ENCODE measurements at regions not wholly inside any gene's neighbourhood (a gene's known extent, or its start where the extent isn't known, plus 50 kb on each side); places are given as distances from the start of the nearest gene placed in this dataset.

DNA sequence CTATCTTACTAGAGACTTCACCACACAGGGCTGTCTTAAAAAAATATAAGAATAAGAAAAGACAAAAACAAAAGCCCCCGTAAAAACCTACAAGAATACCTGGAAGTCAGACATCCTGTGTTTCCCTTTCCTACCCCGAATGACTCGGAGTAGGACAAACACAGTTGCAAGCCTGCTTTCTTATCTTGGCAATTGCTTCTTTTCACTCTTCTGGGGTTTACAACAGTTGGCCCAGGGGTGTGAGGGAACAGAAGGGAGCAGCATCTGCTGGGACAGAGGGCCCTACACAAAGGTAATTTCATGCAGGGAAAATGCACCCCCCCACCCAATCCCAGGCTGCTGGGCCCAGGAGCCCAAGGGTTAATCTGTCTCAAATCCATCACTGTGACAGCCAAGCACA is 220.6 kb downstream of the ARHGAP12 start:
- H3K9me1 ChIP-seq (ENCODE audit: control insufficient read depth, extremely low read depth, insufficient read depth, low read length): no peaks in the 10 kb centered on the region
- no peak overlapping the region for H3K27ac ChIP-seq (ENCODE audit: control insufficient read depth, insufficient read depth, low read length)
- no peak for DNase-seq (ENCODE audit: low read depth, low spot score)
- H3K9ac ChIP-seq (ENCODE audit: control insufficient read depth, extremely low read depth, insufficient read depth, low read length): no peak overlapping the region
- peaks cover 4% of the 10 kb centered on the region for H3K4me1 ChIP-seq (ENCODE audit: control insufficient read depth, extremely low read depth, insufficient read depth, low read length)
- H3K36me3 ChIP-seq (ENCODE audit: control insufficient read depth in 2 of 2, extremely low read depth in 1 of 2, insufficient read depth in 2 of 2, low read length in 2 of 2): no peaks in the 10 kb centered on the region
- dilution Hi-C loops (cut with MboI; ENCODE audit: extremely low pct_ligation_motif_present, low sequenced_read_pairs): no loop called here
- no peaks in the 10 kb centered on the region for H4K20me1 ChIP-seq (ENCODE audit: control insufficient read depth, extremely low read depth, insufficient read depth, low read length)
- H3K27me3 ChIP-seq (ENCODE audit: control insufficient read depth, extremely low read depth, insufficient read depth, low read length): no peaks in the 10 kb centered on the region
- no peak for FAIRE-seq
- no peak overlapping the region for H3K4me2 ChIP-seq (ENCODE audit: control insufficient read depth, extremely low read depth, insufficient read depth, low read depth, low read length)
- H2AFZ ChIP-seq (ENCODE audit: control insufficient read depth, low read length): no peak overlapping the region
- TF ChIP-seq, protein P1, sequence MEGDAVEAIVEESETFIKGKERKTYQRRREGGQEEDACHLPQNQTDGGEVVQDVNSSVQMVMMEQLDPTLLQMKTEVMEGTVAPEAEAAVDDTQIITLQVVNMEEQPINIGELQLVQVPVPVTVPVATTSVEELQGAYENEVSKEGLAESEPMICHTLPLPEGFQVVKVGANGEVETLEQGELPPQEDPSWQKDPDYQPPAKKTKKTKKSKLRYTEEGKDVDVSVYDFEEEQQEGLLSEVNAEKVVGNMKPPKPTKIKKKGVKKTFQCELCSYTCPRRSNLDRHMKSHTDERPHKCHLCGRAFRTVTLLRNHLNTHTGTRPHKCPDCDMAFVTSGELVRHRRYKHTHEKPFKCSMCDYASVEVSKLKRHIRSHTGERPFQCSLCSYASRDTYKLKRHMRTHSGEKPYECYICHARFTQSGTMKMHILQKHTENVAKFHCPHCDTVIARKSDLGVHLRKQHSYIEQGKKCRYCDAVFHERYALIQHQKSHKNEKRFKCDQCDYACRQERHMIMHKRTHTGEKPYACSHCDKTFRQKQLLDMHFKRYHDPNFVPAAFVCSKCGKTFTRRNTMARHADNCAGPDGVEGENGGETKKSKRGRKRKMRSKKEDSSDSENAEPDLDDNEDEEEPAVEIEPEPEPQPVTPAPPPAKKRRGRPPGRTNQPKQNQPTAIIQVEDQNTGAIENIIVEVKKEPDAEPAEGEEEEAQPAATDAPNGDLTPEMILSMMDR (optimal IDR thresholded peaks at IDR 0.05 in 1 of 3, IDR thresholded peaks at IDR 0.05 in 1 of 3, conservative IDR thresholded peaks at IDR 0.05 in 1 of 3; ENCODE audit: extremely low read depth in 1 of 3, insufficient read depth in 2 of 3, low read length in 3 of 3): no peak
- no peak for TF ChIP-seq EZH2 (IDR thresholded peaks at IDR 0.05; ENCODE audit: low read length)
- H3K9me3 ChIP-seq (ENCODE audit: control insufficient read depth, low read depth, low read length): peaks cover 3% of the 10 kb centered on the region
- H3K79me2 ChIP-seq (ENCODE audit: control insufficient read depth, insufficient read depth, low read length): no peaks in the 10 kb centered on the region
- no peak overlapping the region for H3K4me3 ChIP-seq (ENCODE audit: control insufficient read depth in 2 of 3, extremely low read depth in 1 of 3, insufficient read depth in 2 of 3, low read depth in 1 of 3, low read length in 3 of 3)

DNA sequence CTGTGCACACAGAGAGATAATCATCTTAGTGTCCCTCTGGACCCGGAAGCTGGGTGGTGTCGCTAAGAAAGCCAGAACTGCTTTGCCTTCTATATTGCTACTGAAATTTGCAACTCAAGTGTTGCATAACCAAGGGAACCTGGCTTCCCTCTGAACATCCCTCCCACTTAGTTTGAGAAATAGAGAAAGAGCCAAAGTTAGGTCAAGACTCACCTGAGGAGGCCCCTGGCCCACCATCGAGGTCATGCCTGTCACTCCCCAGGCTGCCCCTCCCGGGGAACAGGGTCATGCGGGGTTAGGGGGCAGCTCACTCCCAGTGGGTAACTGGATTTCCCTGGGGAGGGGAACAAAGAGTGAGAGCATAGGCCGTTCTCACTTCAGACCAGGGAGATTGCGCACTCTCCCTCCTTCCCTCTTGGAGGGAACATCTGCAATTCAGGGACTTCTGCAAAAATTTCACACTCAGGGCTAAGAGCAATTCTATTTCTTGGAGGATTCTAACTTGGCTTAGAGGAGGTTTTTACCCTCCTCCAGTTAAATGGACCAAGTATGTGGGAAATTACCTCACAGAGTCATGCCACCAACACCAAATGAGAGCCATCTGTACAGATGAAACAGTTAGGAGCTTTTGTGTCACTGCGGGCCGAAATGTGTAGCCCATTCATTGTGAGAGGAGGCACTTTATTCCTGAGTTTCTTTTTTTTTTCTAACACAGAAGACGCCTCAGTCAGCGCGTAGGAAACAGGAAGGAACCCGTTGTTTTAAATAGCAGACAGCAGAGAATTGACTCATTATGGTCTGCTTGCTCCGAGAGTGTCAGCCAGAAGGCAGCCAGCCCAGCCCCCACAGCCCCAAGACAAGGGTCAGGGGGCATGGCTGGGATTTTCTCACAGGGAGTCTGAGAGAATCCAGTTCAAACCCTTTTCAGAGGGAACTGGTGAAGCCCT is 221.3 kb downstream of the ARHGAP12 start:
- dilution Hi-C loops (cut with MboI; ENCODE audit: extremely low pct_ligation_motif_present, low sequenced_read_pairs): no loop called here
- Histone ChIP-seq H3K79me2 (ENCODE audit: control insufficient read depth, insufficient read depth, low read length) (no peaks in the 10 kb centered on the region), H3K36me3 (ENCODE audit: control insufficient read depth in 2 of 2, extremely low read depth in 1 of 2, insufficient read depth in 2 of 2, low read length in 2 of 2) (no peaks in the 10 kb centered on the region), H3K9me1 (ENCODE audit: control insufficient read depth, extremely low read depth, insufficient read depth, low read length) (no peaks in the 10 kb centered on the region), H4K20me1 (ENCODE audit: control insufficient read depth, extremely low read depth, insufficient read depth, low read length) (no peaks in the 10 kb centered on the region), H3K4me2 (ENCODE audit: control insufficient read depth, extremely low read depth, insufficient read depth, low read depth, low read length) (no peak overlapping the region), H3K27me3 (ENCODE audit: control insufficient read depth, extremely low read depth, insufficient read depth, low read length) (no peaks in the 10 kb centered on the region), H3K9me3 (ENCODE audit: control insufficient read depth, low read depth, low read length) (peaks cover 3% of the 10 kb centered on the region), H3K4me1 (ENCODE audit: control insufficient read depth, extremely low read depth, insufficient read depth, low read length) (peaks cover 4% of the 10 kb centered on the region), H2AFZ (ENCODE audit: control insufficient read depth, low read length) (peak overlapping the region; percentile 58), H3K4me3 (ENCODE audit: control insufficient read depth in 2 of 3, extremely low read depth in 1 of 3, insufficient read depth in 2 of 3, low read depth in 1 of 3, low read length in 3 of 3) (no peak overlapping the region), H3K27ac (ENCODE audit: control insufficient read depth, insufficient read depth, low read length) (no peak overlapping the region), H3K9ac (ENCODE audit: control insufficient read depth, extremely low read depth, insufficient read depth, low read length) (no peak overlapping the region)
- FAIRE-seq: no peak
- DNase-seq (ENCODE audit: low read depth, low spot score): no peak
- TF ChIP-seq, protein P1 (optimal IDR thresholded peaks at IDR 0.05 in 1 of 3, IDR thresholded peaks at IDR 0.05 in 1 of 3, conservative IDR thresholded peaks at IDR 0.05 in 1 of 3; ENCODE audit: extremely low read depth in 1 of 3, insufficient read depth in 2 of 3, low read length in 3 of 3): no peak
